ENCODE measurements at regions not wholly inside any gene's neighbourhood (a gene's known extent, or its start where the extent isn't known, plus 50 kb on each side); places are given as distances from the start of the nearest gene placed in this dataset.

DNA sequence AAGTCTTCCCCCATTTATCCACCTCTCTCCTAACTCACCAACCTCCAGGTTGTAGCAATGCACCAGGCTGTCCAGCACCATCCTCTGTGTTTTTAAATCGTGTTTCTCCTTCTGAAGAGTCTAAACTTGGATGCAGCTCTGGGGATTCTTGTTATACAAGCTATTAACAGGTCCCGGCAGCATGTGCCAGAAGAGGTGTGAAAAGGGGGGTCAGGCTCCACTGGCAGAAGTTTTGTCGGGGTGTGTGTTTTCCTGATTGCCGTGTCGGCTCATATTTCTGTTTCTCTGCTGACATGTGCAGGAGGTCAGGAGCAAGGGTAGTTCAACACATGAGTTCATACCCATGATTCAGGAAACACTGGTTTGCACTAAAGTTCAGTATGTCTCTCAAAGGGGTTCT, 658.6 kb upstream of the CAMK1G start:
- Mint-ChIP-seq H3K27ac (no peak overlapping the region), H3K4me1 (peaks cover 6% of the 10 kb centered on the region; the same call in 2 of the 3 replicates), H3K4me3 (no peak overlapping the region), H3K27me3 (ENCODE audit: insufficient read depth, low read depth, poor library complexity) (peaks cover 5% of the 10 kb centered on the region), H3K9me3 (no peaks in the 10 kb centered on the region; the same call in 2 of the 3 replicates), H3K36me3 (ENCODE audit: low read depth) (no peaks in the 10 kb centered on the region)
- Histone ChIP-seq H3K27me3 (ENCODE audit: insufficient read depth) (no peaks in the 10 kb centered on the region), H3K36me3 (ENCODE audit: insufficient read depth) (no peaks in the 10 kb centered on the region), H3K27ac (ENCODE audit: low read depth) (no peak overlapping the region), H3K4me2 (no peak overlapping the region), H3K4me3 (no peak overlapping the region), H3F3A (replicated peaks; ENCODE audit: low read depth) (no peaks in the 10 kb centered on the region), H3K79me2 (replicated peaks; ENCODE audit: insufficient read depth) (no peaks in the 10 kb centered on the region), H2AFZ (no peak overlapping the region), H3K9me2 (ENCODE audit: insufficient read depth) (peaks cover 6% of the 10 kb centered on the region; the same call in 1 of the 2 replicates), H3K4me1 (ENCODE audit: insufficient read depth) (no peaks in the 10 kb centered on the region), H4K20me1 (replicated peaks; ENCODE audit: insufficient read depth) (no peaks in the 10 kb centered on the region)
- ATAC-seq (no peak), DNase-seq (ENCODE audit: low spot score) (no peak)
- TF ChIP-seq ZNF114 (CRISPR knock-in tag; IDR thresholded peaks at IDR 0.05) (no peak), POLR2AphosphoS5 (IDR thresholded peaks at IDR 0.05; ENCODE audit: low read depth) (no peak), EZH2phosphoT487 (IDR thresholded peaks at IDR 0.05; ENCODE audit: unreplicated experiment) (no peak), JUNB (IDR thresholded peaks at IDR 0.05; ENCODE audit: unreplicated experiment) (no peak)
- TF ChIP-seq, protein P1, sequence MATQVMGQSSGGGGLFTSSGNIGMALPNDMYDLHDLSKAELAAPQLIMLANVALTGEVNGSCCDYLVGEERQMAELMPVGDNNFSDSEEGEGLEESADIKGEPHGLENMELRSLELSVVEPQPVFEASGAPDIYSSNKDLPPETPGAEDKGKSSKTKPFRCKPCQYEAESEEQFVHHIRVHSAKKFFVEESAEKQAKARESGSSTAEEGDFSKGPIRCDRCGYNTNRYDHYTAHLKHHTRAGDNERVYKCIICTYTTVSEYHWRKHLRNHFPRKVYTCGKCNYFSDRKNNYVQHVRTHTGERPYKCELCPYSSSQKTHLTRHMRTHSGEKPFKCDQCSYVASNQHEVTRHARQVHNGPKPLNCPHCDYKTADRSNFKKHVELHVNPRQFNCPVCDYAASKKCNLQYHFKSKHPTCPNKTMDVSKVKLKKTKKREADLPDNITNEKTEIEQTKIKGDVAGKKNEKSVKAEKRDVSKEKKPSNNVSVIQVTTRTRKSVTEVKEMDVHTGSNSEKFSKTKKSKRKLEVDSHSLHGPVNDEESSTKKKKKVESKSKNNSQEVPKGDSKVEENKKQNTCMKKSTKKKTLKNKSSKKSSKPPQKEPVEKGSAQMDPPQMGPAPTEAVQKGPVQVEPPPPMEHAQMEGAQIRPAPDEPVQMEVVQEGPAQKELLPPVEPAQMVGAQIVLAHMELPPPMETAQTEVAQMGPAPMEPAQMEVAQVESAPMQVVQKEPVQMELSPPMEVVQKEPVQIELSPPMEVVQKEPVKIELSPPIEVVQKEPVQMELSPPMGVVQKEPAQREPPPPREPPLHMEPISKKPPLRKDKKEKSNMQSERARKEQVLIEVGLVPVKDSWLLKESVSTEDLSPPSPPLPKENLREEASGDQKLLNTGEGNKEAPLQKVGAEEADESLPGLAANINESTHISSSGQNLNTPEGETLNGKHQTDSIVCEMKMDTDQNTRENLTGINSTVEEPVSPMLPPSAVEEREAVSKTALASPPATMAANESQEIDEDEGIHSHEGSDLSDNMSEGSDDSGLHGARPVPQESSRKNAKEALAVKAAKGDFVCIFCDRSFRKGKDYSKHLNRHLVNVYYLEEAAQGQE (IDR thresholded peaks at IDR 0.05; ENCODE audit: unreplicated experiment): no peak
- TF ChIP-seq, protein P2, sequence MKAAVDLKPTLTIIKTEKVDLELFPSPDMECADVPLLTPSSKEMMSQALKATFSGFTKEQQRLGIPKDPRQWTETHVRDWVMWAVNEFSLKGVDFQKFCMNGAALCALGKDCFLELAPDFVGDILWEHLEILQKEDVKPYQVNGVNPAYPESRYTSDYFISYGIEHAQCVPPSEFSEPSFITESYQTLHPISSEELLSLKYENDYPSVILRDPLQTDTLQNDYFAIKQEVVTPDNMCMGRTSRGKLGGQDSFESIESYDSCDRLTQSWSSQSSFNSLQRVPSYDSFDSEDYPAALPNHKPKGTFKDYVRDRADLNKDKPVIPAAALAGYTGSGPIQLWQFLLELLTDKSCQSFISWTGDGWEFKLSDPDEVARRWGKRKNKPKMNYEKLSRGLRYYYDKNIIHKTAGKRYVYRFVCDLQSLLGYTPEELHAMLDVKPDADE (IDR thresholded peaks at IDR 0.05): no peak

DNA sequence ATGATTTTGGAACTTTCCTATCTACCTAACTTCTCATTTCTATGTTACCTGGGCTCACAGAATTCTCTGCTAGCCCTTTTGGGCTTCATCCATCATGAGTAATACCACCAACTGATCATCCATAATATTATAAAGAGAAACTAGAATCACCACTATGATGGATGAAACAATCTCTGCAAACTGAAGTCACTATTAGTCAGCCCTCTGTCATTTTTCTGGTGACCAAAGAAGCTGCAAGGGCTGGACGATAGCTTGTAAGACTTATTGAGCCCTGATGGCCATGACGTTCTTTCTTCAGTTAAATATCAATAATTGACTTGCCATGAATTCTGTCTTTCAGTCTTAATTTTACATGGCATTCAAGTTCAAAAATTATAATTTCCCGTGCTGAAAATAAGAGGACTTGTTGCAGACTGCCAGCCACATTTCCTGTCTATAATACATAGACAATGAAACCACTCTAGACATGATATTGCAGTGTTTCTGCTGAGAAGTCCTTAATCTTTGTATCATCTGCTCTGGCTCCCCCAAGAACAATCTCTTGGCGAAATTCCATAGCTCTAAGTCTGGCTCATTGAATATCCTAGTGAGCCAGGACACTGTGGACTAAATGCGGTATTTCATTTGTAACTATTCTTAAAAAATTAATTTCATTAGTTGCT, 655.0 kb upstream of the CAMK1G start:
- no peak for ATAC-seq
- no peak overlapping the region for H3K4me3 Mint-ChIP-seq
- peaks cover 5% of the 10 kb centered on the region for H3K27me3 Mint-ChIP-seq (ENCODE audit: insufficient read depth, low read depth, poor library complexity)
- TF ChIP-seq NANOG (IDR thresholded peaks at IDR 0.05; ENCODE audit: borderline replicate concordance) (no peak), POLR2AphosphoS5 (IDR thresholded peaks at IDR 0.05; ENCODE audit: low read depth) (no peak), ZNF331 (CRISPR knock-in tag; IDR thresholded peaks at IDR 0.05; ENCODE audit: low read depth) (no peak), ZNF114 (CRISPR knock-in tag; IDR thresholded peaks at IDR 0.05) (no peak), STAT1 (IDR thresholded peaks at IDR 0.05; ENCODE audit: unreplicated experiment) (no peak)
- TF ChIP-seq, protein P1 (IDR thresholded peaks at IDR 0.05; ENCODE audit: unreplicated experiment): no peak
- TF ChIP-seq, protein P3, sequence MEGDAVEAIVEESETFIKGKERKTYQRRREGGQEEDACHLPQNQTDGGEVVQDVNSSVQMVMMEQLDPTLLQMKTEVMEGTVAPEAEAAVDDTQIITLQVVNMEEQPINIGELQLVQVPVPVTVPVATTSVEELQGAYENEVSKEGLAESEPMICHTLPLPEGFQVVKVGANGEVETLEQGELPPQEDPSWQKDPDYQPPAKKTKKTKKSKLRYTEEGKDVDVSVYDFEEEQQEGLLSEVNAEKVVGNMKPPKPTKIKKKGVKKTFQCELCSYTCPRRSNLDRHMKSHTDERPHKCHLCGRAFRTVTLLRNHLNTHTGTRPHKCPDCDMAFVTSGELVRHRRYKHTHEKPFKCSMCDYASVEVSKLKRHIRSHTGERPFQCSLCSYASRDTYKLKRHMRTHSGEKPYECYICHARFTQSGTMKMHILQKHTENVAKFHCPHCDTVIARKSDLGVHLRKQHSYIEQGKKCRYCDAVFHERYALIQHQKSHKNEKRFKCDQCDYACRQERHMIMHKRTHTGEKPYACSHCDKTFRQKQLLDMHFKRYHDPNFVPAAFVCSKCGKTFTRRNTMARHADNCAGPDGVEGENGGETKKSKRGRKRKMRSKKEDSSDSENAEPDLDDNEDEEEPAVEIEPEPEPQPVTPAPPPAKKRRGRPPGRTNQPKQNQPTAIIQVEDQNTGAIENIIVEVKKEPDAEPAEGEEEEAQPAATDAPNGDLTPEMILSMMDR (conservative IDR thresholded peaks at IDR 0.05; ENCODE audit: low read depth in 2 of 2): no peak

More for the DNA sequence above, 655.0 kb upstream of the CAMK1G start:
- Mint-ChIP-seq H3K27ac (no peak overlapping the region), H3K36me3 (ENCODE audit: low read depth) (no peaks in the 10 kb centered on the region), H3K9me3 (no peaks in the 10 kb centered on the region; the same call in 2 of the 3 replicates), H3K4me1 (peaks cover 25% of the 10 kb centered on the region)
- no peak overlapping the region for H3K4me3 ChIP-seq
- H3K27me3 ChIP-seq (ENCODE audit: insufficient read depth): no peaks in the 10 kb centered on the region
- H4K20me1 ChIP-seq (replicated peaks; ENCODE audit: insufficient read depth): no peaks in the 10 kb centered on the region
- H3K4me2 ChIP-seq: no peak overlapping the region
- no peaks in the 10 kb centered on the region for H3K79me2 ChIP-seq (replicated peaks; ENCODE audit: insufficient read depth)
- DNase-seq (ENCODE audit: low spot score): no peak
- H3K36me3 ChIP-seq (ENCODE audit: insufficient read depth): no peaks in the 10 kb centered on the region
- H3K4me1 ChIP-seq (ENCODE audit: insufficient read depth): no peaks in the 10 kb centered on the region
- H2AFZ ChIP-seq: no peak overlapping the region
- peaks cover 6% of the 10 kb centered on the region; the same call in 1 of the 2 replicates for H3K9me2 ChIP-seq (ENCODE audit: insufficient read depth)
- no peak overlapping the region for H3K27ac ChIP-seq (ENCODE audit: low read depth)
- no peaks in the 10 kb centered on the region for H3F3A ChIP-seq (replicated peaks; ENCODE audit: low read depth)

Measured in GM23338 (cell line).